IPS DF 4.7 (cell line): ENCODE measurements at regions not wholly inside any gene's neighbourhood (a gene's known extent, or its start where the extent isn't known, plus 50 kb on each side); places are given as distances from the start of the nearest gene placed in this dataset.
"Not testable (repeated sequence)": the region's sequence is repeated elsewhere in the genome, so short reads cannot be mapped to it uniquely, and the experiment has no call there.

Experiments used
- DNase-seq: peaks from one replicate; pipeline ENCODE4 v3.0.0-alpha.2; 2013; ENCODE audit warnings: low spot score; ENCODE audit errors: extremely low read depth

- DNase-seq: no peak
Observed at GRCh38 chrX:1767026-1767425, 152.2 kb downstream of the ASMT start.

GRCh38 chrX:1778817-1779216 is 164.0 kb downstream of the ASMT start:
- no peak for DNase-seq

GRCh38 chrX:1779626-1780025 is 164.8 kb downstream of the ASMT start:
- no peak for DNase-seq

- no peak for DNase-seq
Observed at GRCh38 chrX:1781766-1782165, 166.9 kb downstream of the ASMT start.

- DNase-seq: no peak
Observed at GRCh38 chrX:1784773-1785172, 169.9 kb downstream of the ASMT start.

GRCh38 chrX:1788300-1788911 is 173.5 kb downstream of the ASMT start:
- no peak for DNase-seq

- DNase-seq: no peak
Observed at GRCh38 chrX:1792636-1793035, 177.8 kb downstream of the ASMT start.

- DNase-seq: no peak
Observed at GRCh38 chrX:1794586-1794985, 179.7 kb downstream of the ASMT start.

GRCh38 chrX:1802912-1803311 is 188.1 kb downstream of the ASMT start:
- no peak for DNase-seq

GRCh38 chrX:1803741-1804140 is 188.9 kb downstream of the ASMT start:
- no peak for DNase-seq

GRCh38 chrX:1807301-1807731 is 192.5 kb downstream of the ASMT start:
- DNase-seq: peak; percentile 22

GRCh38 chrX:1809581-1809980 is 194.7 kb downstream of the ASMT start:
- DNase-seq: no peak

GRCh38 chrX:1813809-1814208 is 198.9 kb downstream of the ASMT start:
- DNase-seq: no peak

GRCh38 chrX:1815456-1816175 is 200.8 kb downstream of the ASMT start:
- no peak for DNase-seq

GRCh38 chrX:1816387-1816982 is 201.6 kb downstream of the ASMT start:
- DNase-seq: not testable (repeated sequence)

- no peak for DNase-seq
Observed at GRCh38 chrX:1821846-1822245, 207.0 kb downstream of the ASMT start.

- no peak for DNase-seq
Observed at GRCh38 chrX:1824855-1825254, 210.0 kb downstream of the ASMT start.

GRCh38 chrX:1833656-1834360 is 218.9 kb downstream of the ASMT start:
- DNase-seq: no peak

- no peak for DNase-seq
Observed at GRCh38 chrX:1835056-1835455, 220.2 kb downstream of the ASMT start.

GRCh38 chrX:1836683-1837082 is 221.8 kb downstream of the ASMT start:
- DNase-seq: no peak

GRCh38 chrX:1841746-1842145 is 226.9 kb downstream of the ASMT start:
- DNase-seq: no peak

- not testable (repeated sequence) for DNase-seq
Observed at GRCh38 chrX:1847000-1847399, 232.1 kb downstream of the ASMT start.
